Activated naive CD8-positive, alpha-beta T cell treated with anti-CD3 and anti-CD28 coated beads for 36 hours (primary cell): ENCODE measurements at regions not wholly inside any gene's neighbourhood (a gene's known extent, or its start where the extent isn't known, plus 50 kb on each side); places are given as distances from the start of the nearest gene placed in this dataset.

ENCODE experiments used
- DNase-seq: peaks from one replicate; pipeline ENCODE4 v3.0.0; 2021
- H3K27ac Mint-ChIP-seq: one replicate; pipeline ENCODE4 v1.8.0; 2022; ENCODE audit warnings: mild to moderate bottlenecking, moderate library complexity, mixed read lengths
- H3K27me3 Mint-ChIP-seq: one replicate; pipeline ENCODE4 v1.8.0; 2022; ENCODE audit warnings: mild to moderate bottlenecking, mixed read lengths
- H3K36me3 Mint-ChIP-seq: one replicate; pipeline ENCODE4 v1.8.0; 2021; ENCODE audit warnings: mild to moderate bottlenecking, mixed read lengths
- H3K4me1 Mint-ChIP-seq: one replicate; pipeline ENCODE4 v1.8.0; 2021; ENCODE audit warnings: mixed read lengths
- H3K4me3 Mint-ChIP-seq: one replicate; pipeline ENCODE4 v1.8.0; 2022; ENCODE audit warnings: mild to moderate bottlenecking, moderate library complexity, mixed read lengths
- H3K9me3 Mint-ChIP-seq: one replicate; pipeline ENCODE4 v1.8.0; 2022; ENCODE audit warnings: mixed read lengths

DNA sequence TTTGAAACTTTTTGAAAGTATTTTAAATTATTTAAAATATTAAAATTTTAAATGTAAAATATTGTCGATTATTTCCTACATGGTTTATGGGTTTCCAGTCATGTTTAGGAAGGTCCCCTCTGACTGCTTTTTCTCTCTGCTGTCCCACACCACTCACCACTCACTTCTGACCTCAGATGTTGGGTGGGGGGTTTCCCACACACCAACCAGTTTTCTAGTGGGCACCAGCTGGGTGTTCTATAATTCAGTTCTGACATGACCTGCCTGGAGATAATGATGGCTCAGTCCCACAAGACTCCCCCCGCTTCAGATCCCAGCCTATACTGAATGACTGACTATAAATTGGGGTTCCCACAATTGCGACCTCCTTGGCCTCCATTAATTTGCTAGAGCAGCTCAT is 310.4 kb downstream of the GADD45G start:
- H3K36me3 Mint-ChIP-seq = no peaks in the 10 kb centered on the region
- H3K27ac Mint-ChIP-seq = no peak overlapping the region
- peaks cover 15% of the 10 kb centered on the region for H3K4me1 Mint-ChIP-seq
- H3K4me3 Mint-ChIP-seq = no peak overlapping the region
- peaks cover 12% of the 10 kb centered on the region for H3K27me3 Mint-ChIP-seq
- no peaks in the 10 kb centered on the region for H3K9me3 Mint-ChIP-seq
- DNase-seq = no peak

DNA sequence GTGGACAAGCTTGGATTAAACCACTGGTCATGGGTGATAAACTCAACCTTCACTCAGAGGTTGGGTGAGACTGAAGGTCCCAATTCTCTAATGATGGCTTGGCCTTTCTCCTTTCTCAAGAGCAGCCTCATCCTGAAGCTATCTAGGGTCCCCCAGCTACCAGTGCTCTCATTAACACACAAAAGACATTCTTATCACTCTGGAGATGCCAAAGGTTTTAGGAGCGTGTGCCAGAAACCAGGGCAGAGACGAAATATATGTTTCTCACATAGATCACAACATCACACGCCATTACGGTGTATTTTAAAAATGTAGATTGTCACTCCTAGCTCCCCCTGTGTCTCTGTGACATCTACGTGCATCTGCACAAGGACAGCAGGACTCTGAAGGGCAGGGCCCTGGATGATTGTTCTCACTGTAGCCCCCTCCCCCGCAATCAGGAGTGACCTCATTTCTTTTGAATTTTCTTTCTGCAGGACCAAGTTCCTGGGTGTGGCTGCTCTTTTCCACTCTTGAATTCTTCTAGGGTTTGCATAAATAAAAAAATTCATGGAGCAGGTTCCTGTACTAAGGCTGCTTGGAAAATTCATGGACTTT is 311.3 kb downstream of the GADD45G start:
- H3K9me3 Mint-ChIP-seq = no peaks in the 10 kb centered on the region
- H3K4me1 Mint-ChIP-seq = peaks cover 15% of the 10 kb centered on the region
- no peak for DNase-seq
- no peak overlapping the region for H3K4me3 Mint-ChIP-seq
- H3K27me3 Mint-ChIP-seq = peaks cover 15% of the 10 kb centered on the region
- no peaks in the 10 kb centered on the region for H3K36me3 Mint-ChIP-seq
- H3K27ac Mint-ChIP-seq = no peak overlapping the region

DNA sequence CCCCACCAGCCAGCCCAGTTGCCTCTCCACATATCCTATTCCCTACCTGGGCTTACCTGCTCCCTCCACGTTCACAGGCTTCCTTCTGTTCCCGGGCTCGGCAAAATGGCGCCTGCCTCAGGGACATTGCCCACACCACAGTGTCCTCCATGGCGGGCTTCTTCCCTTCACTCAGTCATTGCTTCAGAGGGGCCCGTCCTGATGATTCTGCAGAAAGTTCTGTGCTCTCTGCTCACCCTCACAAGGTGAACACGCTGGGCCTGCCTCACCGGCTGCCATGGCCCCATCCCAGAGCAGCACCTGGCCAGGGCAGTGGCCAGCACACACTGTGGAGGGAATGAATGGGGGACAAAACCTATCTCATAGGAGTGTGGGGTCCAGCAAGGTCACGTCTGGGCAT is 313.0 kb downstream of the GADD45G start:
- H3K36me3 Mint-ChIP-seq = no peaks in the 10 kb centered on the region
- no peak overlapping the region for H3K4me3 Mint-ChIP-seq
- no peak for DNase-seq
- no peak overlapping the region for H3K27ac Mint-ChIP-seq
- H3K27me3 Mint-ChIP-seq = peaks cover 15% of the 10 kb centered on the region
- H3K4me1 Mint-ChIP-seq = peaks cover 15% of the 10 kb centered on the region
- H3K9me3 Mint-ChIP-seq = no peaks in the 10 kb centered on the region

DNA sequence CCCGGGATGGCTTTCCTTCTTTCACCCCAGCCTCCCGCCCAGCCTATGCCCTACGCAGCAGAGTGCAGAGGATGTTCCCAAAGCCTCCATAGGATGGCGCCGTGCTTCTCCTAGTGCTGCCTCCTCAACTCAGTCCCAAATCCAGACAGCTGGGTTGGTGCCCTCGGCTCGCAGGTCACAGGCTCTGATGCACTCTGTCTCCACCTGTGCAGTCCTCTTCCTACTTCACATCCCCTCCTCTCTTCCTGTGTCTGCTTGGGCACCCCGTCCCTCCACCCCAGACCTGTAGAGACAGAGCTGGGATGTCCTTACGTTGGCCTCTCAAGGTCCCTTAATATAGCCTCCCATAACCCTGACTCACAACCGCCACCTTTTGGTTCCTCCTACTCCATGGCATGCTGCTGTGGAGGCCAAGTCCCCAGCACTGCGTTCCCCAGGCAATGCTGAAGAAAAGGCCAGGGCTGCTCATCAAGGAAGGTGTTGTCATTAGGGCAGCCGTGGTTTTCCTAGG is 314.4 kb downstream of the GADD45G start:
- Mint-ChIP-seq H3K4me3 (no peak overlapping the region), H3K36me3 (no peaks in the 10 kb centered on the region), H3K4me1 (peaks cover 22% of the 10 kb centered on the region), H3K27me3 (peaks cover 15% of the 10 kb centered on the region), H3K9me3 (no peaks in the 10 kb centered on the region), H3K27ac (peak overlapping the region; percentile 6)
- peak; percentile 40 for DNase-seq

DNA sequence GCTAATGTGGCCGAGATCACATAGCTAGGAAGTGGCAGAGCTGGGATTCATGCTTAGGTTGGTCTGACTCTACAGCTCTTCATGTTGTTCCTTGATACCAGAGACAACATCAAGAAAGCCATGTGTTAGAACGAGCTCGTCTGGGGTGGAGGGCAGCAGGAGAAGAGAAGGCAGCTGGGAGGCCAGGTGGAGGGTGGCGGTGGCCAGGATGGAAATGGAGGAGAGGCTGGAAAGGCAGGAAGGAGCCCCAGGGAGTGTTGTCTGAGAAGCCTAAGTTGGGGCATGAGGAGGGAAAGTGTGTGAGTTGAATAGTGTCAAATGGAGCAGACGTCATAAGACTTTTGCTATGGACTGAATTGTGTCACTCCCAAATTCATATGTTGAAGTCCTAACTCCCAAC is 315.3 kb downstream of the GADD45G start:
- H3K36me3 Mint-ChIP-seq = no peaks in the 10 kb centered on the region
- H3K4me1 Mint-ChIP-seq = peaks cover 29% of the 10 kb centered on the region
- H3K27ac Mint-ChIP-seq = no peak overlapping the region

DNA sequence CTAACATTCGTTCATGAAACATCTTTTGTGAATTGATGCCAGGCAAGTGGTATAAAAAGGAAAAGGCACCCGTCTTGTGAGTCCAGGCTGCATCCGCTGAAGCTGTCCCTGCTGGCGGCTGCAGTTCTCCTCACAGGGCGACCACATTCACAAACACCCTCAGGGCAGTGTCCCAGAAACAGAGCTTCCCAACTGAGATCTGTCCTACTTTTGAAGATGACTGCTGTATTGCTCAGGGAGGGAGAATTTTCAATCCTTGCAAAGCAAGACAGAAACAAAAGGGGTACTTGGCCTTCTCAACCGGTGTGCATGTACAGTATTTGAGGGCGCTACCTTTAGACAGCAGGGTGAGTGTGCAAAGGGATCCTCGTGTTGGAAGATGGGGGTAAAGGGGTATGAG is 316.1 kb downstream of the GADD45G start:
- H3K4me1 Mint-ChIP-seq = peaks cover 31% of the 10 kb centered on the region
- no peak overlapping the region for H3K4me3 Mint-ChIP-seq
- no peaks in the 10 kb centered on the region for H3K9me3 Mint-ChIP-seq
- no peaks in the 10 kb centered on the region for H3K36me3 Mint-ChIP-seq
- DNase-seq = no peak
- H3K27ac Mint-ChIP-seq = no peak overlapping the region
- peaks cover 15% of the 10 kb centered on the region for H3K27me3 Mint-ChIP-seq

More for the DNA sequence above, 315.3 kb downstream of the GADD45G start:
- peaks cover 15% of the 10 kb centered on the region for H3K27me3 Mint-ChIP-seq
- no peaks in the 10 kb centered on the region for H3K9me3 Mint-ChIP-seq
- H3K4me3 Mint-ChIP-seq = no peak overlapping the region
- DNase-seq = no peak

DNA sequence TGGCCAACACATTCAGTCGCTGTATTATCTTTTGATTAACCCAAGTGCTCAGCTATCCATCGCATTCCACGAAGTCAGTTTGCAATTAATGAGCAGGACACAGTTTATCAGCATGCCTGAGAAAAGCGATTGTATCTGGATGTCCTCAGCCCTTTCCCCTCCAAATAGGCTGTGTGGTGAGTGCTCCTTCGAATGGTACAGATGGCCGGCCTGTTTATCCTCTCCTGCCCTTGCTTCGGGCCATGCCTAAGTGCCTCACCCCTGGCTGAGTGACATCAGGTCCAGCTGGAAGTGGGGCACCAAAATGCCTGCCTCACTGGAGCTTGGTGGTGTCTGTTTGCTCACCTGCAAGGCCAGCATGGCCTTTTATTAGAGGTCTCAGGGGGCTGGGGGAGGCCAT is 317.3 kb downstream of the GADD45G start:
- Mint-ChIP-seq H3K27me3 (peaks cover 15% of the 10 kb centered on the region), H3K9me3 (no peaks in the 10 kb centered on the region), H3K4me3 (no peak overlapping the region), H3K27ac (no peak overlapping the region), H3K36me3 (no peaks in the 10 kb centered on the region), H3K4me1 (peaks cover 26% of the 10 kb centered on the region)
- no peak for DNase-seq

DNA sequence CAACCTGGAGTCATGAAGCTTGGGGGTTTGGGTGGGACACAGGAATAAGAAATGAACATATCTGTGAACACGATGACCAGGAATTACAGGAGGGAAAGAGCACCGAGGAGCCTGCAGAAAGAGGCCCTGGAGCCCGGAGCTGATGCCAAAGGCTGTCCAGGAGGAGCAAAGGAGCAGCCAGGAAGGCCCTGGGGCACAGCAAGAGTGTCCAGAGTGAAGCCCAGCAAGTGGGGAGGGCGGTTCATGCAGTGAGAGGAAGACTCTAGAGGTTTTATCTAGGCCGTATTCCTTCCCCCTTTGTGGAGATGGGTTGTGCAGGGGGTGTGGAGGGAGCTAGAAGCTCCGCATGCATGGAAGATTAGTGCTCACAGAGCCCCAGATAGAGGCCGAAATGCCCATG is 318.4 kb downstream of the GADD45G start:
- no peak for DNase-seq
- no peaks in the 10 kb centered on the region for H3K36me3 Mint-ChIP-seq
- no peaks in the 10 kb centered on the region for H3K9me3 Mint-ChIP-seq
- H3K4me3 Mint-ChIP-seq = no peak overlapping the region
- H3K27ac Mint-ChIP-seq = no peak overlapping the region
- peaks cover 23% of the 10 kb centered on the region for H3K4me1 Mint-ChIP-seq
- H3K27me3 Mint-ChIP-seq = peaks cover 15% of the 10 kb centered on the region

DNA sequence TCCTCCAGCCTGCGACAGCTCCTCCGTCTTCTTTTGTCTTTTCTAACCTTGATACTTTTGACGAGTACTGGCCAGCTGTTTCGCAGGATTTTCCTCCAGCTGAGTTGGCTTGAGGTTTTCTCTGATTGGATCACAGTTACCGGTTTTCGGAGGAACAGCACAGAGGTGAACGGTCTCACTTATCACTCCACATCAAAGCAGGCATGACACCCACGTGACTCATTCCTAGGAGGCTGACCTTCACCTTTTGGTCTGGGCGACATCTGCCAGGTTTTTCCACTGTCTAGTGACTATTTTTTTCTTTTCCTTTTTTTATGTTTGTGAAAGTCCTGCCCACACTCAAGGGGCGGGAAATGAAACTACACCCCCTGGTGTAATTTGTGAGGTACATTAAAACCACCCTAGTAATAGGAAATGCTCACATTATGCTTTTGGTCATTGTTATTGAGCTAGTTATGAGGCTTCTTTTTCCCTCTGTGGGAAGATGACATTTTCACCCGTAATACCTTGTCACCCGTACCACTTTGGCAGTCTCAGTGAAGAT is 319.2 kb downstream of the GADD45G start:
- no peaks in the 10 kb centered on the region for H3K9me3 Mint-ChIP-seq
- peaks cover 15% of the 10 kb centered on the region for H3K27me3 Mint-ChIP-seq
- no peaks in the 10 kb centered on the region for H3K36me3 Mint-ChIP-seq
- DNase-seq = peak; percentile 76
- peaks cover 23% of the 10 kb centered on the region for H3K4me1 Mint-ChIP-seq
- no peak overlapping the region for H3K4me3 Mint-ChIP-seq
- peak overlapping the region; percentile 77 for H3K27ac Mint-ChIP-seq

DNA sequence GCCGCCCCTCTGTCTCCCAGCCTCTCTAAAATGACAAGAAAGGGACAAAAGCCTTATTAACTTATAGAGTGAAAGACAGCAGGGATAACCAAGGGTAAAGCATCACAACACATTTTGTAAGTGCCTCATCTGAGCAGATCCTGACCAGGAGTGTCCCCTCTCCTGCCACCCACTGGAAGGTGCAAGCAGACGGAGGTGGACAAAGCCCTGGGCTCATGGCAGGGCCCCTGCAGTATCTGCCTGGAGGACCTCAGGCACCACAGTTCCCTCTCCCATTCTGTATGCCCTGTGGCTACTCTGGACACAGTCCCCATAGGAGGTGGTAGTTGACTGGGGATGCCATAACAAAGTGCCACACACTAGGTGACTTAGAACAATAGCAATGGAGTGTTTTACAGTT is 319.8 kb downstream of the GADD45G start:
- peaks cover 19% of the 10 kb centered on the region for H3K4me1 Mint-ChIP-seq
- H3K9me3 Mint-ChIP-seq = no peaks in the 10 kb centered on the region
- H3K36me3 Mint-ChIP-seq = no peaks in the 10 kb centered on the region
- H3K27me3 Mint-ChIP-seq = peaks cover 9% of the 10 kb centered on the region
- peak overlapping the region; percentile 77 for H3K27ac Mint-ChIP-seq
- no peak for DNase-seq
- H3K4me3 Mint-ChIP-seq = no peak overlapping the region

DNA sequence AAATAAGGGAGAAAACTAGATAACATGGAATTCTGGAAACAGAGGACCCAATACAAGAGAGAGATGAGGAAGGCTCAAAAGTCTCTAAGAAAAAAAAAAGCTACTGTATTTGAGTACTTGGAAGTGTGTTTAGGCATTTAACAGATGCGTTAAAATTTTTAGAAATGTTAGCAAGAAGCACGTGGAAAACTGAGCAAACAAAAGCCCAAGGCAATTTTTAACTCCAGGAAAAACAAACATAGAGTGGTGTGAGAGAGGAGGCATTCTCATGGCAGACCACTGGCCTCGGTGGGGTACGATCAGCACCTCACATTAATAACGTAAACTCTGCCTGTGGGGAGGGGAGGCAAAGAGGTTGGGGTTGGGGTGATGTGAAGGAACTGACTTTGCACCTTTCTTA is 321.4 kb downstream of the GADD45G start:
- Mint-ChIP-seq H3K27ac (no peak overlapping the region), H3K36me3 (no peaks in the 10 kb centered on the region), H3K4me1 (peaks cover 24% of the 10 kb centered on the region), H3K4me3 (no peak overlapping the region), H3K27me3 (no peaks in the 10 kb centered on the region), H3K9me3 (no peaks in the 10 kb centered on the region)
- no peak for DNase-seq

DNA sequence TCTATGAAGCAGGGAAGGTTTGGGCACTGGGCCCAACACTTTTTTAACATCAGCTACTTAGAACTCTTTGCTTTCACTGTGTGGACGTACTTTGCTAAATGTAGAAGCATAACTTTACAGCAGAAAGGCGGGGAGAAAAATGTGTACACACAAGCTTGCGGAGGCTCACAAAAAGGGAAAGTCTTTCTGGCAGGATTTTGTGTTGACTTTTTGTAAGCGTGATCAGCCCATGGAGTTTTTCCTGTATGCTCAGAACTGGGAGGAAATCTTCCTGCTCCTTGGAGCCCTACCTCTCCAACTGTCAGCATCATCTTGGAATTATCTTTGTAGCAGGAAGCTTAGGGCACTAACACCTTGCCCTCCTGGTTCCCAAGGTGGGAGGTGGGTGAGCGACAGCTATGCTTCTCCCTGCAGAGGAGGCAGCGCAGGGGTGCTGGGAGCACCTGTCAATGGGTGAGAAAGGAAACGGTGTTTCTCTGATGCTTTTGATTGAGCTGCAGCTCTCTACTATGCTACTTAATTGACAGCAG is 321.9 kb downstream of the GADD45G start:
- H3K36me3 Mint-ChIP-seq = no peaks in the 10 kb centered on the region
- H3K4me1 Mint-ChIP-seq = peaks cover 24% of the 10 kb centered on the region
- no peak overlapping the region for H3K27ac Mint-ChIP-seq
- no peak for DNase-seq
- no peaks in the 10 kb centered on the region for H3K27me3 Mint-ChIP-seq
- no peak overlapping the region for H3K4me3 Mint-ChIP-seq
- H3K9me3 Mint-ChIP-seq = no peaks in the 10 kb centered on the region

DNA sequence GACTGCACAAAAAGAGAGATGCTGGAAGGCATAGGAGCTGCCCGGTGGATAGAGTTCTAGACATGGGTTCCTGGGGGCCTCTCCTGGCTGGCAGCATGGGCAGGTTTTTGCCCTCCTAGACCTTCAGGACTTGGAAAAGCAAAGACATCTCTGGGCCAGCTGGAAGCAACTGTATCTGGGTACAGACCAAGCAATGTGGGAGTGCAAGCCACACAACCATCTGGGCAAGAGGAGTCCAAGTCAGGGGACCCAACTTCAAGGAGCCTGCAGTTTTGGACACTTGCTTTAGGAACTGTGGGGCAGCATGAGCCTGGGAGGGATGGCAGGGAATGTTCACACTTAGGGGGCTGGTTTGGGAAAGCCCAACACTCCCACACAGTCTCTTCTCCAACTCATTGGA is 323.3 kb downstream of the GADD45G start:
- Mint-ChIP-seq H3K27me3 (no peaks in the 10 kb centered on the region), H3K27ac (no peak overlapping the region), H3K36me3 (no peaks in the 10 kb centered on the region), H3K4me3 (no peak overlapping the region), H3K9me3 (no peaks in the 10 kb centered on the region), H3K4me1 (peaks cover 24% of the 10 kb centered on the region)
- no peak for DNase-seq

DNA sequence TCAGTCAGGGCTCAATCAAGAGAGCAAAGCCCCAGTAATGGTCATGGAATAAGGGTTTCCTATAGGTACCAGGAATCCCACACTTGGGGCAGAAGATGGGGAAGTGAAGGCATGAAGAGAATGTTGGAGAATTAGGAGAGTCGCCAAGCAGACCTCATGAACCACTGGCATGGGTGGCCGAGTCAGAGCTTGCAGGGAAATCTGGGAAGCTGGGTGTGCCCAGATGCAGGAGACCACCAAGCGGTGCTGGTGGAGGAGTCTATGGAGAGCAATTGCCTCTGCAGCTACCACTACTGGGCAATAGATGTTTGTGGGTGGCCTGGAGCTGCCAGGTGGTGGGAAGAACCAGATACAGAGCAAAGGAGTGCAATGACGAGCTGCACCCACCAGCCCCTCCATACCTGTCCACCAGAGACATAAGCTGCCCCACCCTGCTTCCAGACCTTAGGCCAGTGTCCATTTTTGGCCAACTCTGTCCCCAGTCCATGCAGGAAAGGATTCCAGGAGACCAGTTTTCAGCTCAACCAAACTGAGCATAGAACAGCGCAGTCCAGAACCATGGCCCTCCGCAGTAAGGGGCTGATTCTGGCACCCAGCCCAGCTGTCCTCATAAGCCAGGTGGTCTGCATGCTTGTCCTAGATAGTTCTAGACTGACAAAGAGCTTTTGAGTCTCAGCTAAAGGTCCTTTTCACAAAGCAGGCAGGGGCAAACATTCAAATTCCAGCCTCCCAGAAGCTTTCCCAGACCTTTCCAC is 323.9 kb downstream of the GADD45G start:
- H3K27me3 Mint-ChIP-seq = no peaks in the 10 kb centered on the region
- DNase-seq = no peak
- no peaks in the 10 kb centered on the region for H3K9me3 Mint-ChIP-seq
- peaks cover 22% of the 10 kb centered on the region for H3K4me1 Mint-ChIP-seq
- no peaks in the 10 kb centered on the region for H3K36me3 Mint-ChIP-seq
- H3K4me3 Mint-ChIP-seq = no peak overlapping the region
- no peak overlapping the region for H3K27ac Mint-ChIP-seq

DNA sequence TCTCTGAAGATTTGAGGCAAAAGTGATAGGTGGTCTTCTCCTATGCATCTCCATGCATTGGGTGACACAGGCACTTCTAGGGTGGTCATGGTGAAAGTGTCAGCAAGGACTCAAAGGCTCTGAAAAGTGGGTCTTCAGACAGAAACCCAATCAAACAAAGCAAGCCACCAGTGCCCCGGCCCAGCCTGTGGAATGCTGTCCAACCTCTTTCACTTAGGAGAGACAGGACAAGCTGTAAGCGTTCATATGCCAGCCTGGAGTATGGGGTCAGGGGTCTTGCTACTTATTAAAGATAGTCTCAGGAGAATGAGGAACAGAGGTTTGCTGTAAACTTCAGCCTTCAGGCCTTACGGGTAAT is 324.5 kb downstream of the GADD45G start:
- Mint-ChIP-seq H3K27me3 (no peaks in the 10 kb centered on the region), H3K4me1 (peaks cover 17% of the 10 kb centered on the region), H3K4me3 (no peak overlapping the region), H3K9me3 (no peaks in the 10 kb centered on the region), H3K27ac (no peak overlapping the region), H3K36me3 (no peaks in the 10 kb centered on the region)
- DNase-seq = no peak
